ENCODE measurements at regions not wholly inside any gene's neighbourhood (a gene's known extent, or its start where the extent isn't known, plus 50 kb on each side); places are given as distances from the start of the nearest gene placed in this dataset.
"Not testable (repeated sequence)": the region's sequence is repeated elsewhere in the genome, so short reads cannot be mapped to it uniquely, and the experiment has no call there.

- no peaks in the 10 kb centered on the region for H3K4me1 ChIP-seq (ENCODE audit: insufficient read depth, low read length)
- no peaks in the 10 kb centered on the region; the same call in 1 of the 2 replicates for H3K36me3 ChIP-seq (ENCODE audit: insufficient read depth, low read length)
- H3K9me3 ChIP-seq (ENCODE audit: control insufficient read depth, insufficient read depth, low read length), result peaks cover 4% of the 10 kb centered on the region
- no peak overlapping the region for H3K9ac ChIP-seq (ENCODE audit: low read depth, low read length)
Measured at GRCh38 chr14:89743828-89744227, 210.7 kb downstream of the EFCAB11 start.

- H3K9ac ChIP-seq (ENCODE audit: low read depth, low read length), result no peak overlapping the region
- H3K4me1 ChIP-seq (ENCODE audit: insufficient read depth, low read length), result no peaks in the 10 kb centered on the region
- no peaks in the 10 kb centered on the region; the same call in 1 of the 2 replicates for H3K36me3 ChIP-seq (ENCODE audit: insufficient read depth, low read length)
- peaks cover 4% of the 10 kb centered on the region for H3K9me3 ChIP-seq (ENCODE audit: control insufficient read depth, insufficient read depth, low read length)
Measured at GRCh38 chr14:89740241-89740640, 214.3 kb downstream of the EFCAB11 start.

GRCh38 chr14:89736881-89737280 lies 217.6 kb downstream of the EFCAB11 start:
- peaks cover 2% of the 10 kb centered on the region for H3K9me3 ChIP-seq (ENCODE audit: control insufficient read depth, insufficient read depth, low read length)
- no peaks in the 10 kb centered on the region; the same call in 1 of the 2 replicates for H3K36me3 ChIP-seq (ENCODE audit: insufficient read depth, low read length)
- H3K9ac ChIP-seq (ENCODE audit: low read depth, low read length), result no peak overlapping the region
- no peaks in the 10 kb centered on the region for H3K4me1 ChIP-seq (ENCODE audit: insufficient read depth, low read length)

GRCh38 chr14:89731396-89731933 lies 223.1 kb downstream of the EFCAB11 start:
- no peak overlapping the region for H3K9ac ChIP-seq (ENCODE audit: low read depth, low read length)
- H3K4me1 ChIP-seq (ENCODE audit: insufficient read depth, low read length), result no peaks in the 10 kb centered on the region

GRCh38 chr14:89730687-89731086 lies 223.8 kb downstream of the EFCAB11 start:
- Histone ChIP-seq H3K9me3 (ENCODE audit: control insufficient read depth, insufficient read depth, low read length) (peaks cover 2% of the 10 kb centered on the region; the same call in 1 of the 2 replicates), H3K4me1 (ENCODE audit: insufficient read depth, low read length) (no peaks in the 10 kb centered on the region), H3K9ac (ENCODE audit: low read depth, low read length) (no peak overlapping the region), H3K36me3 (ENCODE audit: insufficient read depth, low read length) (no peaks in the 10 kb centered on the region)

More at GRCh38 chr14:89731396-89731933, 223.1 kb downstream of the EFCAB11 start:
- Histone ChIP-seq H3K9me3 (ENCODE audit: control insufficient read depth, insufficient read depth, low read length) (peaks cover 2% of the 10 kb centered on the region; the same call in 1 of the 2 replicates), H3K36me3 (ENCODE audit: insufficient read depth, low read length) (no peaks in the 10 kb centered on the region)

GRCh38 chr14:89728964-89729363 lies 225.6 kb downstream of the EFCAB11 start:
- H3K4me1 ChIP-seq (ENCODE audit: insufficient read depth, low read length), result no peaks in the 10 kb centered on the region
- H3K36me3 ChIP-seq (ENCODE audit: insufficient read depth, low read length), result no peaks in the 10 kb centered on the region
- peaks cover 2% of the 10 kb centered on the region; the same call in 1 of the 2 replicates for H3K9me3 ChIP-seq (ENCODE audit: control insufficient read depth, insufficient read depth, low read length)
- no peak overlapping the region for H3K9ac ChIP-seq (ENCODE audit: low read depth, low read length)

GRCh38 chr14:89726226-89726625 lies 228.3 kb downstream of the EFCAB11 start:
- H3K9me3 ChIP-seq (ENCODE audit: control insufficient read depth, insufficient read depth, low read length); H3K36me3 ChIP-seq (ENCODE audit: insufficient read depth, low read length); H3K9ac ChIP-seq (ENCODE audit: low read depth, low read length): not testable (repeated sequence)
- H3K4me1 ChIP-seq (ENCODE audit: insufficient read depth, low read length), result peaks cover 10% of the 10 kb centered on the region

- H3K9me3 ChIP-seq (ENCODE audit: control insufficient read depth, insufficient read depth, low read length), result no peaks in the 10 kb centered on the region
- H3K9ac ChIP-seq (ENCODE audit: low read depth, low read length), result no peak overlapping the region
- no peaks in the 10 kb centered on the region for H3K36me3 ChIP-seq (ENCODE audit: insufficient read depth, low read length)
Measured at GRCh38 chr14:89724628-89724960, 229.9 kb downstream of the EFCAB11 start.

GRCh38 chr14:89723930-89724627 lies 230.5 kb downstream of the EFCAB11 start:
- Histone ChIP-seq H3K36me3 (ENCODE audit: insufficient read depth, low read length) (no peaks in the 10 kb centered on the region), H3K4me1 (ENCODE audit: insufficient read depth, low read length) (peaks cover 17% of the 10 kb centered on the region), H3K9me3 (ENCODE audit: control insufficient read depth, insufficient read depth, low read length) (no peaks in the 10 kb centered on the region), H3K9ac (ENCODE audit: low read depth, low read length) (no peak overlapping the region)

More at GRCh38 chr14:89724628-89724960, 229.9 kb downstream of the EFCAB11 start:
- peaks cover 17% of the 10 kb centered on the region for H3K4me1 ChIP-seq (ENCODE audit: insufficient read depth, low read length)

GRCh38 chr14:89721956-89722355 lies 232.6 kb downstream of the EFCAB11 start:
- no peaks in the 10 kb centered on the region for H3K9me3 ChIP-seq (ENCODE audit: control insufficient read depth, insufficient read depth, low read length)
- H3K4me1 ChIP-seq (ENCODE audit: insufficient read depth, low read length), result peaks cover 17% of the 10 kb centered on the region
- no peak overlapping the region for H3K9ac ChIP-seq (ENCODE audit: low read depth, low read length)
- H3K36me3 ChIP-seq (ENCODE audit: insufficient read depth, low read length), result no peaks in the 10 kb centered on the region

- Histone ChIP-seq H3K9ac (ENCODE audit: low read depth, low read length) (no peak overlapping the region), H3K9me3 (ENCODE audit: control insufficient read depth, insufficient read depth, low read length) (no peaks in the 10 kb centered on the region), H3K36me3 (ENCODE audit: insufficient read depth, low read length) (no peaks in the 10 kb centered on the region), H3K4me1 (ENCODE audit: insufficient read depth, low read length) (peaks cover 17% of the 10 kb centered on the region)
Measured at GRCh38 chr14:89720741-89721729, 233.5 kb downstream of the EFCAB11 start.

- peaks cover 17% of the 10 kb centered on the region for H3K4me1 ChIP-seq (ENCODE audit: insufficient read depth, low read length)
- no peak overlapping the region for H3K9ac ChIP-seq (ENCODE audit: low read depth, low read length)
- H3K36me3 ChIP-seq (ENCODE audit: insufficient read depth, low read length), result no peaks in the 10 kb centered on the region
- H3K9me3 ChIP-seq (ENCODE audit: control insufficient read depth, insufficient read depth, low read length), result no peaks in the 10 kb centered on the region
Measured at GRCh38 chr14:89720076-89720687, 234.3 kb downstream of the EFCAB11 start.

GRCh38 chr14:89719366-89720075 lies 235.0 kb downstream of the EFCAB11 start:
- Histone ChIP-seq H3K9ac (ENCODE audit: low read depth, low read length) (no peak overlapping the region), H3K9me3 (ENCODE audit: control insufficient read depth, insufficient read depth, low read length) (no peaks in the 10 kb centered on the region), H3K4me1 (ENCODE audit: insufficient read depth, low read length) (peaks cover 17% of the 10 kb centered on the region), H3K36me3 (ENCODE audit: insufficient read depth, low read length) (no peaks in the 10 kb centered on the region)
